ENCODE measurements at regions not wholly inside any gene's neighbourhood (a gene's known extent, or its start where the extent isn't known, plus 50 kb on each side); places are given as distances from the start of the nearest gene placed in this dataset.

GRCh38 chr18:76579301-76579695 is 84.3 kb upstream of the ZNF516 start:
- no peak overlapping the region for H3K27ac ChIP-seq
- TF ChIP-seq ZFX (IDR thresholded peaks at IDR 0.05): no peak
- TF ChIP-seq CTCF (conservative IDR thresholded peaks at IDR 0.05): no peak

- TF ChIP-seq CTCF (conservative IDR thresholded peaks at IDR 0.05) (no peak), ZFX (IDR thresholded peaks at IDR 0.05) (no peak)
- no peak overlapping the region for H3K27ac ChIP-seq
These were observed 83.7 kb upstream of the ZNF516 start for GRCh38 chr18:76578571-76579300.

- TF ChIP-seq ZFX (IDR thresholded peaks at IDR 0.05) (no peak), CTCF (conservative IDR thresholded peaks at IDR 0.05) (no peak)
- H3K27ac ChIP-seq: no peak overlapping the region
These were observed 78.4 kb upstream of the ZNF516 start for GRCh38 chr18:76573325-76574025.

GRCh38 chr18:76572518-76573247 is 77.6 kb upstream of the ZNF516 start:
- H3K27ac ChIP-seq: no peak overlapping the region
- TF ChIP-seq ZFX (IDR thresholded peaks at IDR 0.05) (no peak), CTCF (conservative IDR thresholded peaks at IDR 0.05) (no peak)

DNA sequence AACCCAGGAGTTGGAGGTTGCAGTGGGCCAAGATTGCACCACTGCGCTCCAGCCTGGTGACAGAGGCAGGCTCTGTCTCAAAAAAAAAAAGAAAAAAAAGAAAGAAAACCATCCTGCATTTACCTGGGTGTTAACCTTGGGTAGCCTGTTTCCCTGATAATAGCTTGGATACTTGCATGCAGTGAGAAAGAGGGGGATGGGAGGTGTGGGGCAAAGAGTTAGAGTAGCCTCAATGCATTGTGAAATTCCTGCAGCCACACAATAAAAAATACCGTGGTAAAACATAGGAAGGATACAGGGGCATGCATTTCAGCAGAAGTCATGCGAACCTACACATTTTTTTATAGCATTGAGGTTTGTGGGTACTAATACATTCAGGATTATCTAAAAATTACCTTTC is 76.6 kb upstream of the ZNF516 start:
- no peak overlapping the region for H3K27ac ChIP-seq
- TF ChIP-seq ZFX (IDR thresholded peaks at IDR 0.05) (no peak), CTCF (conservative IDR thresholded peaks at IDR 0.05) (no peak)

DNA sequence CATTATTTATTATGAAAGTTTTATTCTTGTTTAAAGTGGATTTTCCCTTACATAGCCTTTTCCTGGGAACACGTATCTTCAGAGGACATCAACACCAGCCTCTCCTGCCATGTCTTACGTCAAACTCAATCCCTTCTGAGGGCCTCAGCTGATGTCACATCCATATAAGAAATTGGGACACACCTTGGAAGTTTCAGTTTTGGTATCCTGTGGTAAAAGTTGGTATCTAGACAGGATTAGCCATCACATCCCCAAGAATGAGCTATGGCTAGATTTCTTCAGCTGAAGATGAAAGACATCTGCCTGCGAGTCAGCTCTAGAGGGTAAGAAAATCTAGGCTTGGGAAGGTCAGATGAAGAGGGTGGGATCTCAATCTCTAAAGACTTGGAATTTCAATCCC is 75.8 kb upstream of the ZNF516 start:
- no peak for TF ChIP-seq CTCF (conservative IDR thresholded peaks at IDR 0.05)
- TF ChIP-seq ZFX (IDR thresholded peaks at IDR 0.05): no peak
- H3K27ac ChIP-seq: no peak overlapping the region

All from C4-2B (cell line).